ENCODE measurements at regions not wholly inside any gene's neighbourhood (a gene's known extent, or its start where the extent isn't known, plus 50 kb on each side); places are given as distances from the start of the nearest gene placed in this dataset.

GRCh38 chr5:89981878-89982773 is 427.4 kb downstream of the CETN3 start:
- 27 to 34% methylated on average over 6 of the region's 6 CpGs for WGBS, 2 donors
- H3K9me3 ChIP-seq = no peaks in the 10 kb centered on the region
- no peaks in the 10 kb centered on the region for H3K27me3 ChIP-seq
- H3K4me3 ChIP-seq = no peak overlapping the region
- H3K36me3 ChIP-seq (replicated peaks in 1 of 2; ENCODE audit: insufficient read depth in 1 of 2, low read depth in 2 of 2) = no peaks in the 10 kb centered on the region
- no peak overlapping the region for H3K27ac ChIP-seq
- peak in 1 of 4 donors; percentile 6 for DNase-seq
- intact Hi-C loops (cut with DNase I) = no loop called here
- TF ChIP-seq POLR2A (IDR thresholded peaks at IDR 0.05) (no peak), CTCF (IDR thresholded peaks at IDR 0.05) (no peak)
- peak; percentile 86 for ATAC-seq
- H3K4me1 ChIP-seq = peaks cover 17% of the 10 kb centered on the region

GRCh38 chr5:89981021-89981420 is 428.5 kb downstream of the CETN3 start:
- no peak for DNase-seq
- 64 to 75% methylated on average over 2 of the region's 2 CpGs for WGBS, 2 donors
- no peaks in the 10 kb centered on the region for H3K9me3 ChIP-seq
- H3K27ac ChIP-seq = no peak overlapping the region
- no peak overlapping the region for H3K4me3 ChIP-seq
- no peaks in the 10 kb centered on the region for H3K36me3 ChIP-seq (replicated peaks in 1 of 2; ENCODE audit: insufficient read depth in 1 of 2, low read depth in 2 of 2)
- intact Hi-C loops (cut with DNase I) = no loop called here
- no peak for ATAC-seq
- no peaks in the 10 kb centered on the region for H3K27me3 ChIP-seq
- peaks cover 17% of the 10 kb centered on the region for H3K4me1 ChIP-seq
- no peak for TF ChIP-seq CTCF (IDR thresholded peaks at IDR 0.05)
- no peak for TF ChIP-seq POLR2A (IDR thresholded peaks at IDR 0.05)

GRCh38 chr5:89973516-89973915 is 436.0 kb downstream of the CETN3 start:
- no peaks in the 10 kb centered on the region for H3K36me3 ChIP-seq (replicated peaks in 1 of 2; ENCODE audit: insufficient read depth in 1 of 2, low read depth in 2 of 2)
- no peak overlapping the region for H3K27ac ChIP-seq
- ATAC-seq = no peak
- intact Hi-C loops (cut with DNase I) = no loop called here
- no peaks in the 10 kb centered on the region for H3K9me3 ChIP-seq
- H3K4me3 ChIP-seq = no peak overlapping the region
- DNase-seq = no peak
- H3K27me3 ChIP-seq = no peaks in the 10 kb centered on the region
- no peak for TF ChIP-seq CTCF (IDR thresholded peaks at IDR 0.05)
- no peak for TF ChIP-seq POLR2A (IDR thresholded peaks at IDR 0.05)
- 71 to 86% methylated on average over 2 of the region's 2 CpGs for WGBS, 2 donors
- H3K4me1 ChIP-seq = peaks cover 7% of the 10 kb centered on the region

GRCh38 chr5:89972901-89973300 is 436.7 kb downstream of the CETN3 start:
- no peak for ATAC-seq
- intact Hi-C loops (cut with DNase I) = no loop called here
- Histone ChIP-seq H3K4me1 (peaks cover 7% of the 10 kb centered on the region), H3K27ac (no peak overlapping the region), H3K4me3 (no peak overlapping the region), H3K9me3 (no peaks in the 10 kb centered on the region), H3K27me3 (no peaks in the 10 kb centered on the region), H3K36me3 (replicated peaks in 1 of 2; ENCODE audit: insufficient read depth in 1 of 2, low read depth in 2 of 2) (no peaks in the 10 kb centered on the region)
- TF ChIP-seq POLR2A (IDR thresholded peaks at IDR 0.05) = no peak
- no peak for TF ChIP-seq CTCF (IDR thresholded peaks at IDR 0.05)
- WGBS, 2 donors = 84 to 92% methylated on average over 3 of the region's 3 CpGs
- DNase-seq = no peak

GRCh38 chr5:89968958-89969381 is 440.6 kb downstream of the CETN3 start:
- no peaks in the 10 kb centered on the region for H3K36me3 ChIP-seq (replicated peaks in 1 of 2; ENCODE audit: insufficient read depth in 1 of 2, low read depth in 2 of 2)
- H3K27ac ChIP-seq = no peak overlapping the region
- no peak overlapping the region for H3K4me3 ChIP-seq
- DNase-seq = peak in 3 of 4 donors; percentile 10 to 24 (median 11)
- TF ChIP-seq POLR2A (IDR thresholded peaks at IDR 0.05) (no peak), CTCF (IDR thresholded peaks at IDR 0.05) (no peak)
- peak; percentile 38 for ATAC-seq
- WGBS, 2 donors = 26 to 40% methylated on average over 4 of the region's 4 CpGs
- H3K4me1 ChIP-seq = peaks cover 7% of the 10 kb centered on the region
- H3K27me3 ChIP-seq = no peaks in the 10 kb centered on the region
- intact Hi-C loops (cut with DNase I) = no loop called here
- H3K9me3 ChIP-seq = no peaks in the 10 kb centered on the region
